LNCaP clone FGC (cell line): ENCODE measurements at regions not wholly inside any gene's neighbourhood (a gene's known extent, or its start where the extent isn't known, plus 50 kb on each side); places are given as distances from the start of the nearest gene placed in this dataset.

Source experiments
- DNase-seq: peaks from one replicate; pipeline ENCODE4 v3.0.0-alpha.2; 2011; ENCODE audit warnings: low read depth
- H3K4me3 ChIP-seq: 2 replicates; pipeline ENCODE4 v1.5.1; 2011; ENCODE audit warnings: mild to moderate bottlenecking, low read depth, low read length, control low read depth
- CTCF ChIP-seq: IDR thresholded peaks from 2 replicates; pipeline ENCODE4 v1.5.1; 2012; ENCODE audit warnings: mild to moderate bottlenecking; ENCODE audit not compliant: control insufficient read depth, insufficient read depth; ENCODE audit errors: extremely low read depth

- DNase-seq: no peak
Observed at GRCh38 chr16:80158766-80159165, 382.0 kb upstream of the DYNLRB2 start.

GRCh38 chr16:80151722-80152111 lies 389.1 kb upstream of the DYNLRB2 start:
- DNase-seq: no peak
- no peak overlapping the region for H3K4me3 ChIP-seq
- TF ChIP-seq CTCF: no peak

More at GRCh38 chr16:80158766-80159165, 382.0 kb upstream of the DYNLRB2 start:
- no peak overlapping the region for H3K4me3 ChIP-seq
- TF ChIP-seq CTCF: no peak

DNA sequence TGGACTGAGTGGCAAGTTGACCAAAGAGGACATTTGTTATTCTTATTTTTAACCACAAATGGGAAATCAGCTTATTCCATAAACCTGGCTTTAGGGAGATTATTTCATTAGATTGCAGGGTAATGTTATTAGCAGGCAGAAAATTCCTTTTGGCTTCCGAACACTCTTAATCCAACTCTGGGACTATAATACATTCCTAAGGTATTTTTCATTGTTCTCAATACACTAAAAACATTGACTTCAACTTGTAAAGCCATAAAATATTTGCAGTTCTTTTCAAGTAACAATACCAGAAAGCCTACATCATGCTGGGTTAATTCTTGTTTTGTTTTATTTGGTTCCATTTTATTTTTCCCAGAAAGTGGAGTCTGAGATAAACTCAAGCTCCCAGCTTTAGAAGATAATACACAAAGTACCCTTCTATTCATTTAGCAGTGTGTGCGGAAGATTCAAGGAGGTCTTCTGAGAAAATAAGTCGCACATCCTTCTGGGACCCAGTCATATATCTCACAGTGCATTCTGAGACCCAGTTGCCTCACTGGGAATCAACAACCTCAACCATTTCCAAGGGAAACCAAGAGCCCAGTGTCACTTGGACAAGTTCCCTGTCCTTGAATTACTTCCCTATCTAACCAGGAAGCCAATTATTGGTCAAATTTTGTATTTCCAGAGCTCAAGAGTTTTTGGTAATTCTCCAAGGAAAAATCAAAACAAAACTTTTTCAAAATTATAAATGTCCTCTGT lies 389.6 kb upstream of the DYNLRB2 start:
- TF ChIP-seq CTCF: no peak
- DNase-seq: no peak
- no peak overlapping the region for H3K4me3 ChIP-seq

DNA sequence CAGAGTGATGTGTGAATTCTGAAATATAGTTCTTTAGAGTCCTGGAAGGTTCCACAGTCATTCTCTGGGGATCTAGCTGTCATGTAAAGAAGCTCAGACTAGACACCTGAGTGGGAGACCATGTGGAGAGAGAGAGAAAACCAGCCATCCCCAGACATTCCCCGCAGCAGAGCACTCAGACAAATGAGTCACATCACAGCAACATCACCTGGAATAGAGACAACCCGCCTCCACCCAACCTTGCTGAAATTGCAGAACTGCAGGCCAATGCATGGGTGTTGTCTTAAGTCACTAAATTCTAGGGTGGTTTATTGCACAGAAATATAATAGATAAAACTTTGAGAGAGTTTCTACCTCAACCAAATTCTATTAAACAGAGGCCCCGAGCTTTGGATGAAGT lies 392.0 kb upstream of the DYNLRB2 start:
- TF ChIP-seq CTCF: no peak
- DNase-seq: no peak
- no peak overlapping the region for H3K4me3 ChIP-seq

- H3K4me3 ChIP-seq: no peak overlapping the region
- no peak for DNase-seq
- TF ChIP-seq CTCF: no peak
Observed at GRCh38 chr16:80147026-80147655, 393.7 kb upstream of the DYNLRB2 start.

- no peak for TF ChIP-seq CTCF
- no peak overlapping the region for H3K4me3 ChIP-seq
- no peak for DNase-seq
Observed at GRCh38 chr16:80144191-80144590, 396.6 kb upstream of the DYNLRB2 start.
